IPS-15b (cell line): ENCODE measurements at regions not wholly inside any gene's neighbourhood (a gene's known extent, or its start where the extent isn't known, plus 50 kb on each side); places are given as distances from the start of the nearest gene placed in this dataset.

ENCODE experiments used
- H3K27me3 ChIP-seq: one replicate; pipeline ENCODE4 v1.6.1; 2013; ENCODE audit warnings: low read length; ENCODE audit not compliant: control insufficient read depth, insufficient read depth
- H3K36me3 ChIP-seq: one replicate; pipeline ENCODE4 v1.6.1; 2013; ENCODE audit warnings: low read length; ENCODE audit not compliant: control insufficient read depth, insufficient read depth
- H3K4me1 ChIP-seq: one replicate; pipeline ENCODE4 v1.6.1; 2013; ENCODE audit warnings: mild to moderate bottlenecking, low read length; ENCODE audit not compliant: control insufficient read depth, insufficient read depth
- H3K4me3 ChIP-seq: one replicate; pipeline ENCODE4 v1.5.1; 2013; ENCODE audit warnings: low read depth, low read length
- H3K9ac ChIP-seq: one replicate; pipeline ENCODE4 v1.6.1; 2013; ENCODE audit warnings: low read depth, mild to moderate bottlenecking, low read length
- H3K9me3 ChIP-seq: one replicate; pipeline ENCODE4 v1.6.1; 2013; ENCODE audit warnings: mild to moderate bottlenecking, low read length; ENCODE audit not compliant: control insufficient read depth, insufficient read depth

GRCh38 chr5:102040326-102040725, 255.8 kb downstream of the SLCO4C1 start:
- H3K4me1 ChIP-seq: no peaks in the 10 kb centered on the region
- no peak overlapping the region for H3K4me3 ChIP-seq
- H3K27me3 ChIP-seq: no peaks in the 10 kb centered on the region
- H3K9me3 ChIP-seq: no peaks in the 10 kb centered on the region
- no peaks in the 10 kb centered on the region for H3K36me3 ChIP-seq
- H3K9ac ChIP-seq: no peak overlapping the region

- no peak overlapping the region for H3K9ac ChIP-seq
- no peaks in the 10 kb centered on the region for H3K27me3 ChIP-seq
- H3K36me3 ChIP-seq: no peaks in the 10 kb centered on the region
- H3K4me3 ChIP-seq: no peak overlapping the region
- no peaks in the 10 kb centered on the region for H3K9me3 ChIP-seq
- H3K4me1 ChIP-seq: no peaks in the 10 kb centered on the region
Observed at GRCh38 chr5:102036927-102037326, 259.2 kb downstream of the SLCO4C1 start.

GRCh38 chr5:102031711-102032110, 264.4 kb downstream of the SLCO4C1 start:
- H3K9me3 ChIP-seq: no peaks in the 10 kb centered on the region
- no peak overlapping the region for H3K4me3 ChIP-seq
- H3K27me3 ChIP-seq: no peaks in the 10 kb centered on the region
- H3K36me3 ChIP-seq: no peaks in the 10 kb centered on the region
- H3K9ac ChIP-seq: no peak overlapping the region
- no peaks in the 10 kb centered on the region for H3K4me1 ChIP-seq

- no peaks in the 10 kb centered on the region for H3K9me3 ChIP-seq
Observed at GRCh38 chr5:102018690-102019089, 277.4 kb downstream of the SLCO4C1 start.

GRCh38 chr5:102018279-102018678, 277.8 kb downstream of the SLCO4C1 start:
- Histone ChIP-seq H3K27me3 (no peaks in the 10 kb centered on the region), H3K9ac (no peak overlapping the region), H3K9me3 (no peaks in the 10 kb centered on the region), H3K36me3 (no peaks in the 10 kb centered on the region), H3K4me3 (no peak overlapping the region), H3K4me1 (no peaks in the 10 kb centered on the region)

More at GRCh38 chr5:102018690-102019089, 277.4 kb downstream of the SLCO4C1 start:
- Histone ChIP-seq H3K4me3 (no peak overlapping the region), H3K36me3 (no peaks in the 10 kb centered on the region), H3K9ac (no peak overlapping the region), H3K27me3 (no peaks in the 10 kb centered on the region), H3K4me1 (no peaks in the 10 kb centered on the region)

- H3K27me3 ChIP-seq: no peaks in the 10 kb centered on the region
- no peaks in the 10 kb centered on the region for H3K9me3 ChIP-seq
- no peaks in the 10 kb centered on the region for H3K36me3 ChIP-seq
- no peaks in the 10 kb centered on the region for H3K4me1 ChIP-seq
- H3K4me3 ChIP-seq: no peak overlapping the region
- no peak overlapping the region for H3K9ac ChIP-seq
Observed at GRCh38 chr5:102014371-102014770, 281.7 kb downstream of the SLCO4C1 start.

- no peak overlapping the region for H3K4me3 ChIP-seq
- no peaks in the 10 kb centered on the region for H3K36me3 ChIP-seq
- no peaks in the 10 kb centered on the region for H3K9me3 ChIP-seq
- no peaks in the 10 kb centered on the region for H3K27me3 ChIP-seq
- no peak overlapping the region for H3K9ac ChIP-seq
- no peaks in the 10 kb centered on the region for H3K4me1 ChIP-seq
Observed at GRCh38 chr5:102010644-102011043, 285.4 kb downstream of the SLCO4C1 start.

- Histone ChIP-seq H3K36me3 (no peaks in the 10 kb centered on the region), H3K27me3 (no peaks in the 10 kb centered on the region), H3K9me3 (no peaks in the 10 kb centered on the region), H3K4me3 (no peak overlapping the region), H3K9ac (no peak overlapping the region), H3K4me1 (peaks cover 2% of the 10 kb centered on the region)
Observed at GRCh38 chr5:101997235-101997634, 298.8 kb downstream of the SLCO4C1 start.

- Histone ChIP-seq H3K36me3 (no peaks in the 10 kb centered on the region), H3K27me3 (no peaks in the 10 kb centered on the region), H3K4me3 (no peak overlapping the region)
Observed at GRCh38 chr5:101995585-101995984, 300.5 kb downstream of the SLCO4C1 start.

GRCh38 chr5:101991486-101991885, 304.6 kb downstream of the SLCO4C1 start:
- Histone ChIP-seq H3K36me3 (no peaks in the 10 kb centered on the region), H3K9ac (no peak overlapping the region), H3K4me1 (peaks cover 2% of the 10 kb centered on the region), H3K4me3 (no peak overlapping the region), H3K27me3 (no peaks in the 10 kb centered on the region), H3K9me3 (no peaks in the 10 kb centered on the region)

More at GRCh38 chr5:101995585-101995984, 300.5 kb downstream of the SLCO4C1 start:
- Histone ChIP-seq H3K4me1 (peaks cover 2% of the 10 kb centered on the region), H3K9me3 (no peaks in the 10 kb centered on the region), H3K9ac (no peak overlapping the region)

- H3K9me3 ChIP-seq: no peaks in the 10 kb centered on the region
- no peaks in the 10 kb centered on the region for H3K27me3 ChIP-seq
- no peaks in the 10 kb centered on the region for H3K36me3 ChIP-seq
- no peak overlapping the region for H3K9ac ChIP-seq
- H3K4me1 ChIP-seq: no peaks in the 10 kb centered on the region
- H3K4me3 ChIP-seq: no peak overlapping the region
Observed at GRCh38 chr5:101989659-101990058, 306.4 kb downstream of the SLCO4C1 start.

- no peak overlapping the region for H3K9ac ChIP-seq
- H3K36me3 ChIP-seq: no peaks in the 10 kb centered on the region
- H3K4me3 ChIP-seq: no peak overlapping the region
- H3K4me1 ChIP-seq: no peaks in the 10 kb centered on the region
- H3K9me3 ChIP-seq: no peaks in the 10 kb centered on the region
- H3K27me3 ChIP-seq: no peaks in the 10 kb centered on the region
Observed at GRCh38 chr5:101977729-101978345, 318.2 kb downstream of the SLCO4C1 start.
